Ishikawa (cell line): ENCODE measurements at regions not wholly inside any gene's neighbourhood (a gene's known extent, or its start where the extent isn't known, plus 50 kb on each side); places are given as distances from the start of the nearest gene placed in this dataset.

ENCODE experiments used
- CEBPB ChIP-seq: IDR thresholded peaks from 2 replicates; pipeline ENCODE4 v1.6.1; 2012
- CREB1 ChIP-seq: IDR thresholded peaks from 2 replicates; pipeline ENCODE4 v1.6.1; 2012; ENCODE audit warnings: low read depth
- EGR1 ChIP-seq: IDR thresholded peaks from 2 replicates; pipeline ENCODE4 v1.6.1; 2012
- EP300 ChIP-seq: IDR thresholded peaks from 2 replicates; pipeline ENCODE4 v1.6.1; 2012; ENCODE audit warnings: borderline replicate concordance
- MAX ChIP-seq: IDR thresholded peaks from 2 replicates; pipeline ENCODE4 v1.6.1; 2012
- TAF1 ChIP-seq: IDR thresholded peaks from 2 replicates; pipeline ENCODE4 v1.6.1; 2012; ENCODE audit warnings: low read depth, mild to moderate bottlenecking
- TCF12 ChIP-seq: IDR thresholded peaks from 2 replicates; pipeline ENCODE4 v1.6.1; 2012; ENCODE audit warnings: low read depth
- TEAD4 ChIP-seq: IDR thresholded peaks from 2 replicates; pipeline ENCODE4 v1.6.1; 2012
- USF1 ChIP-seq: IDR thresholded peaks from 2 replicates; pipeline ENCODE4 v1.6.1; 2012
- TF ChIP-seq, protein P1 (sequence below): IDR thresholded peaks from 2 replicates; pipeline ENCODE4 v1.6.1; 2012; ENCODE audit warnings: low read depth, mild to moderate bottlenecking

GRCh38 chr18:52275817-52276216 lies 64.2 kb upstream of the DCC start:
- TF ChIP-seq TEAD4 (no peak), TAF1 (no peak), CEBPB (no peak), MAX (no peak), EGR1 (no peak), USF1 (no peak), TCF12 (no peak), EP300 (no peak), CREB1 (no peak)
- TF ChIP-seq, protein P1, sequence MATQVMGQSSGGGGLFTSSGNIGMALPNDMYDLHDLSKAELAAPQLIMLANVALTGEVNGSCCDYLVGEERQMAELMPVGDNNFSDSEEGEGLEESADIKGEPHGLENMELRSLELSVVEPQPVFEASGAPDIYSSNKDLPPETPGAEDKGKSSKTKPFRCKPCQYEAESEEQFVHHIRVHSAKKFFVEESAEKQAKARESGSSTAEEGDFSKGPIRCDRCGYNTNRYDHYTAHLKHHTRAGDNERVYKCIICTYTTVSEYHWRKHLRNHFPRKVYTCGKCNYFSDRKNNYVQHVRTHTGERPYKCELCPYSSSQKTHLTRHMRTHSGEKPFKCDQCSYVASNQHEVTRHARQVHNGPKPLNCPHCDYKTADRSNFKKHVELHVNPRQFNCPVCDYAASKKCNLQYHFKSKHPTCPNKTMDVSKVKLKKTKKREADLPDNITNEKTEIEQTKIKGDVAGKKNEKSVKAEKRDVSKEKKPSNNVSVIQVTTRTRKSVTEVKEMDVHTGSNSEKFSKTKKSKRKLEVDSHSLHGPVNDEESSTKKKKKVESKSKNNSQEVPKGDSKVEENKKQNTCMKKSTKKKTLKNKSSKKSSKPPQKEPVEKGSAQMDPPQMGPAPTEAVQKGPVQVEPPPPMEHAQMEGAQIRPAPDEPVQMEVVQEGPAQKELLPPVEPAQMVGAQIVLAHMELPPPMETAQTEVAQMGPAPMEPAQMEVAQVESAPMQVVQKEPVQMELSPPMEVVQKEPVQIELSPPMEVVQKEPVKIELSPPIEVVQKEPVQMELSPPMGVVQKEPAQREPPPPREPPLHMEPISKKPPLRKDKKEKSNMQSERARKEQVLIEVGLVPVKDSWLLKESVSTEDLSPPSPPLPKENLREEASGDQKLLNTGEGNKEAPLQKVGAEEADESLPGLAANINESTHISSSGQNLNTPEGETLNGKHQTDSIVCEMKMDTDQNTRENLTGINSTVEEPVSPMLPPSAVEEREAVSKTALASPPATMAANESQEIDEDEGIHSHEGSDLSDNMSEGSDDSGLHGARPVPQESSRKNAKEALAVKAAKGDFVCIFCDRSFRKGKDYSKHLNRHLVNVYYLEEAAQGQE: no peak
